WI38 (cell line): ENCODE measurements at regions not wholly inside any gene's neighbourhood (a gene's known extent, or its start where the extent isn't known, plus 50 kb on each side); places are given as distances from the start of the nearest gene placed in this dataset.

ENCODE experiments used
- H3K4me3 ChIP-seq: 2 replicates; pipeline ENCODE4 v1.5.1; 2011; ENCODE audit warnings: low read depth, mild to moderate bottlenecking, control low read depth, low read length
- TF ChIP-seq, protein P1 (sequence below): IDR thresholded peaks from 2 replicates; pipeline ENCODE4 v1.5.1; 2012; ENCODE audit warnings: low read depth, mild to moderate bottlenecking, control low read depth, low read length

DNA sequence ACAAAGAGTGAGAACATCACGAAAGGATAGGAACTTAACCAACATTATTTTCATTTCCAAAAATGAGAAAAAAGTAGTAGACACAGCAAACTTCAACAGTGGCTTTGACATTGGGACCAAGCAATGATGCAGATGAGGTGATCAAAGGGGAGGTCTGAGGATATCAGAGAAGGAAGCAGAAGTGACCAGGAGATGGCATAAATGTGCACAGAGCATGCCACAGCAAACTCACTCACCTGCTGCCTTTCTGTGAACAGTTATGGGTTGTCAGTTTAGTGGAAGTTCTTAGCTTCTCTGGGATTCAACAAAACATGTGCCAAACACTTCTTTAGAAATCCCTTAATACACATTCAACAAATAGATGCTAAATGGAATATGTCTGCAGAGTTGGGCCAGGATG lies 290.1 kb downstream of the PLPP3 start:
- H3K4me3 ChIP-seq: no peak overlapping the region
- TF ChIP-seq, protein P1, sequence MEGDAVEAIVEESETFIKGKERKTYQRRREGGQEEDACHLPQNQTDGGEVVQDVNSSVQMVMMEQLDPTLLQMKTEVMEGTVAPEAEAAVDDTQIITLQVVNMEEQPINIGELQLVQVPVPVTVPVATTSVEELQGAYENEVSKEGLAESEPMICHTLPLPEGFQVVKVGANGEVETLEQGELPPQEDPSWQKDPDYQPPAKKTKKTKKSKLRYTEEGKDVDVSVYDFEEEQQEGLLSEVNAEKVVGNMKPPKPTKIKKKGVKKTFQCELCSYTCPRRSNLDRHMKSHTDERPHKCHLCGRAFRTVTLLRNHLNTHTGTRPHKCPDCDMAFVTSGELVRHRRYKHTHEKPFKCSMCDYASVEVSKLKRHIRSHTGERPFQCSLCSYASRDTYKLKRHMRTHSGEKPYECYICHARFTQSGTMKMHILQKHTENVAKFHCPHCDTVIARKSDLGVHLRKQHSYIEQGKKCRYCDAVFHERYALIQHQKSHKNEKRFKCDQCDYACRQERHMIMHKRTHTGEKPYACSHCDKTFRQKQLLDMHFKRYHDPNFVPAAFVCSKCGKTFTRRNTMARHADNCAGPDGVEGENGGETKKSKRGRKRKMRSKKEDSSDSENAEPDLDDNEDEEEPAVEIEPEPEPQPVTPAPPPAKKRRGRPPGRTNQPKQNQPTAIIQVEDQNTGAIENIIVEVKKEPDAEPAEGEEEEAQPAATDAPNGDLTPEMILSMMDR: no peak

DNA sequence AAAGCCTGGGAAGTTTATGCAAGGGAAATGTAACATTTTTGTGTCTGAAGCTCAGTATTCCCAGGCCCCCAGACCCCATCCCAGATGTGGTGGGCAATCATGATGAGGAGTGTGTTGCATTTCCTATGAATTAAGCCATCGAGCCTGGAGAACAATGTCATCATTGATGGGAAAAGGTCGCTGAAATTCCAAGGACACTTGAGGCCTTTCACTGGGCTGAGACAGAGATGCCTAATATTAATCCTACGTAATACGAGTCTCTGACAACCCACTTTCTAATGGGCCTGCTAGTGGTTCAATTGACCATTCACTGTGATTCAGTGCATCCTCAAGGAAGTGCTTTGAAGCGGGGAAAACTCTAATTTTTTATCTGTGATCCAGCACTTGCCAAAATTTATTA lies 291.6 kb downstream of the PLPP3 start:
- H3K4me3 ChIP-seq: no peak overlapping the region
- TF ChIP-seq, protein P1: no peak

DNA sequence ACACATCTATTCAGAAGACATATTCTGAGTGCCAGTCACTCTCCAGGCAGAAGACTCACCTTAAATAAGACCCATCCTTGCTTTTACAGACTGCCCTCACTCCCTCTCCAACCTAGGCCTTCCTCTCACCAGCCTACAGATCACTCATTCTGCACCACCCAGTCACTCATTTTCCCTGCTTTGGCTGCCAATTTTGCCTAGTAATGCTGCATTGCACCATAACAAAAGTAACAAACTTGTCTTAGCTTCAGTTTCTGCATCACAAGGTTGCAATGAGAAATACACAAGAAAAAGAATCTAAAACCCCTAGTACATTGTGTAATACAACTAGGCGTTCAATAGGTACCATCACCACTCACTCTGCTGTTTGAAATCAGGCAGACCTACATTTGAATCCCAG lies 292.4 kb downstream of the PLPP3 start:
- no peak overlapping the region for H3K4me3 ChIP-seq
- TF ChIP-seq, protein P1: no peak

DNA sequence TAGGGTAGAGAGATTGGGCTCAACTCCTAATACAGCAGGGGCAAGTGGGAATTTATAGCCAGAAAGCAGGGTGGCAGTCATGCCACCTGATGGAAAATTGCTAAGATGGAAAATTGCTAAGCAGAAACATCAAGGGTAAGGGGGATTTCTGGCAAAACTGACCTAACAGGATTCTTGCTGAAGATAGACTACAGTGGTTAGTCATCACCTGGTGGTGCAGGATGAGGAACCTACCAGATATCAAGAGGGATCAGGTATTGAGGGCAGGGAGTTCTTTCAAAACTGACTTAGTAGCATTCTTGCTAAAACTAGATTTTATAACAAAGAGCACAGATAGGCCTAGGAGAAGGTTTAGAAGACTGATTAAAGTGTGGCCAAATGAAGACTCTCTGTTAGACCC lies 292.9 kb downstream of the PLPP3 start:
- TF ChIP-seq, protein P1: no peak
- no peak overlapping the region for H3K4me3 ChIP-seq

DNA sequence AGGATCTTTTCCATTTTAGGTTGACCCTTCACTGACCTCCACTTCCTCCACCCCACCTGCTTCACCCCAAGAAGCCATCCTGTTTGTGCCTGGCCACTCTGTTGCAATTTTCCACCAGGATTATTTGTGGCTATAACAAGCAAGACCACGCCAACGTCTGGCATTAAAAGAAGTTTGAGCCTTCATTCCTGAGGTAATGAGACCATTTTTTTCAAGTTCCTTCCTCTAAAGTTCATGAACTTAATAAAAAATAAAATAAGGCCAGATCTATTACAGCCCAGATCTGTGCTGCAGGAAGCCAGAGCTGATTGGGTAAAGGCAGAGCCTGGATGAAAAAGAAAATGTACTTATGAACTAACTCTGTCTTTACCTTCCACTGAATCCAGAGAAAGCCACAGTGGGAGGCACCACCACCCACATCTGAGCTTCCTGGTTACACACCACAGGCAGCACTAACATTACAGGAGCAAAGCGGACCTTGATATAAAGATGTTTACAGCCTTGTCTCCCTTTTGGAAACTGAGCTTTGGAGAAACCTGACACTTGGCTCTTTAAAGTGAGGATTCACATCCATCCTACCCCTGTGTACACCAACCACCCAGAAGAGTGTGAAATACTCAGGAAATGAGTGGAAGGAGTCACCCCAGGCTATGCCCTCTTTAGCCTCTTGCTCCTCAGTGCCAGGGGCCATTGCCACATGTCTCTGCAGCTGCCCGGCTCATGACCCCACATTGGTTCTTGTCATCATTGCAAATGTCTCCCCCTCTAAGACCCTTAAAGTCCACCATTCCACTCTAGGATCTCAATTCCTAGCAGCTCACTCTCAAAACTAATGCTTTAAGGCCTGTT lies 293.6 kb downstream of the PLPP3 start:
- TF ChIP-seq, protein P1: no peak
- no peak overlapping the region for H3K4me3 ChIP-seq

DNA sequence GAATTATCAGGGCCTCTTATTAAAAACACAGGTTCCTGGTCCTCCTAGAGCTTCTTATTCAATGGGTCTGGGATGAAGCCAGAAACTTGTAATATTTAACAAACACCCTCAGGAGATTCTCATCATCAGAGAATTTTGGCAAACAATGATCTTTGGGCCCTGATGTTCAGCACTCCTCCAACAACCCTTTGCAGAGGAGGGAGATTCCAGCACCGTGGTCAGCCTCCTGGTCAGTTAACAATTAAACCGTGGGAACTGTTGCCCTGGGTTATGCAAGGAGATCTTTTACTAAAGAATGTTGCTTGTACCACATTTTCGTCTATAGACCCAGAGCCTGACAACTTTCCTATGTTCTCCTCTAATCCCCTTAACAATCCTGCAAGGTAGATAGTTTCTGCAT lies 294.4 kb downstream of the PLPP3 start:
- no peak overlapping the region for H3K4me3 ChIP-seq
- TF ChIP-seq, protein P1: no peak

DNA sequence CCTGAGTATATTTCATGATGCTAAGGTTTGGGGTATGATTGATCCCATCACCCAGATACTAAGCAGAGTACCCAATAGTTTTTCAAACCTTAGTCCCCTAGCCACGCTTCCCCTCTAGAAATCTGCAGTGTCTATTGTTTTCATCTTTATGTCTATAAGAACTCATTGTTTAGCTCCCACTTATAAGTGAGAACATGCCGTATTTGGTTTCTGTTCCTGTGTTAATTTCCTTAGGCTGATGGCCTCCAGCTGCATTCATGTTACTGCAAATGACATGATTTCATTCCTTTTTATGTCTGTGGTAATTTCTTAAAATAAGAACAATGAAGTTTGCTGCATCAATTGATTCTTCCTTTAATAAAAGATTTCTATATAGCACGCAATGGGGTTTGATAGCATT lies 301.3 kb downstream of the PLPP3 start:
- no peak overlapping the region for H3K4me3 ChIP-seq

More for the DNA sequence above, 301.3 kb downstream of the PLPP3 start:
- TF ChIP-seq, protein P1: no peak
